Fibroblast of pulmonary artery (primary cell): ENCODE measurements at regions not wholly inside any gene's neighbourhood (a gene's known extent, or its start where the extent isn't known, plus 50 kb on each side); places are given as distances from the start of the nearest gene placed in this dataset.

Experiments
- DNase-seq: peaks from one replicate; pipeline ENCODE4 v3.0.0-alpha.2; 2010; ENCODE audit warnings: low read depth
- H3K4me3 ChIP-seq: replicated peaks from 2 replicates; pipeline ENCODE4 v1.5.1; 2011; ENCODE audit warnings: low read depth, mild to moderate bottlenecking, control low read depth, low read length, moderate library complexity
- TF ChIP-seq, protein P1 (sequence below): IDR thresholded peaks from 2 replicates; pipeline ENCODE4 v1.5.1; 2011; ENCODE audit warnings: mild to moderate bottlenecking, control low read depth, low read length, inconsistent platforms; ENCODE audit errors: missing control alignments

DNA sequence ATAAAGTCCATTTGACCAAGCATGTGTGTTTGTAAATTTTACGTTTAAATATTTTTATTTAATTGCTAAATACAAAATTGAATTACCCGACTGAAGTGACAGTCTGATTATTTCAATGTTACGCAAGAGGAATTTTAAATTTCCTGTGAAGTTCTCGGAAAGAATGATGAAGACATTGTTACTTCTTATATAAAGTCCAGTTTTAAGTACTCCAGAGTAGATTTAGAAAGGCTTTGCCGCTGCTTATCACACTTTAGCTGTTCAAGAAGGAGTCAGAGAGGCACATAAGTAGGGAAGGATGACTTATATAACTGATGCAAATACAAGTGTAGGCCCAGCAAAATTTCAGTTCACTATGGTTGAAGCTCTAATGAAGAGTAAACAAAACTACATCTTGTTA lies 265.1 kb upstream of the CITED2 start:
- no peak for DNase-seq
- TF ChIP-seq, protein P1, sequence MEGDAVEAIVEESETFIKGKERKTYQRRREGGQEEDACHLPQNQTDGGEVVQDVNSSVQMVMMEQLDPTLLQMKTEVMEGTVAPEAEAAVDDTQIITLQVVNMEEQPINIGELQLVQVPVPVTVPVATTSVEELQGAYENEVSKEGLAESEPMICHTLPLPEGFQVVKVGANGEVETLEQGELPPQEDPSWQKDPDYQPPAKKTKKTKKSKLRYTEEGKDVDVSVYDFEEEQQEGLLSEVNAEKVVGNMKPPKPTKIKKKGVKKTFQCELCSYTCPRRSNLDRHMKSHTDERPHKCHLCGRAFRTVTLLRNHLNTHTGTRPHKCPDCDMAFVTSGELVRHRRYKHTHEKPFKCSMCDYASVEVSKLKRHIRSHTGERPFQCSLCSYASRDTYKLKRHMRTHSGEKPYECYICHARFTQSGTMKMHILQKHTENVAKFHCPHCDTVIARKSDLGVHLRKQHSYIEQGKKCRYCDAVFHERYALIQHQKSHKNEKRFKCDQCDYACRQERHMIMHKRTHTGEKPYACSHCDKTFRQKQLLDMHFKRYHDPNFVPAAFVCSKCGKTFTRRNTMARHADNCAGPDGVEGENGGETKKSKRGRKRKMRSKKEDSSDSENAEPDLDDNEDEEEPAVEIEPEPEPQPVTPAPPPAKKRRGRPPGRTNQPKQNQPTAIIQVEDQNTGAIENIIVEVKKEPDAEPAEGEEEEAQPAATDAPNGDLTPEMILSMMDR = no peak

DNA sequence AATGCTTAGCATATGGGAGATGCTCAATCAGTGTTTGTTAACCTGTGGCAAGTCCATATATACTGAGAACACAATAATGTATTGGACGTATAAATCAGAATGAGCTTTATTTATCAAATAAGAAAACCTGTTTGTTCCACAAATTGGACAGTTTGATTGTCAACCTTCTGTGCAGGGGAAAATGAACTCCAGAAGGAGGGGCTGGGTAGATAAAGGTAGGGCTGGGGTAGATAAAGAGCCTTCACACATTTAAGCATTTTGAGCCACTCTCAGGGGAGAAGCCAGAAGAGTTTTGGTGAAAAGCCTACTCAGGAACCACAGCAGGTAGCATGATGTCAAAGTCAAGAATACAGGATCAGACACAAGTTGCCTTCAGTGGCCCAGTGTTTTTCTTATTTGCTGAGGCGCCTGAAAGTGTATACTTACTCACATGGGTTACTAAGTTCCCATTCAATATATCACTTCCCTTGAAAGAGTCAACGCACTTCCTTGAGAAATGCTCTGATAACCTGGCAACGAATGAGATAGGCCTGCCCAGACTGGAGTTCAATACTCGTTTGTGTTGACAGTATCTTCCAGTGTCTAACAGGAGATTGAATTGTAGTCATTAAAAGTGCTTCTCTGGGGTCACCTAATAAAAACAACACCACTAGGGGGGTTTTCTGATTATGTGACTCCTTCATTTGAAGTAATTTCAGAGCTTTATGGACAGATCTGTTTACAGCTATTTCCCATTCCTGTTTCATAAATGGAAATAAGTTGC lies 263.9 kb upstream of the CITED2 start:
- DNase-seq = no peak
- TF ChIP-seq, protein P1 = no peak
- no peak overlapping the region for H3K4me3 ChIP-seq

More for the DNA sequence above, 265.1 kb upstream of the CITED2 start:
- H3K4me3 ChIP-seq = no peak overlapping the region

DNA sequence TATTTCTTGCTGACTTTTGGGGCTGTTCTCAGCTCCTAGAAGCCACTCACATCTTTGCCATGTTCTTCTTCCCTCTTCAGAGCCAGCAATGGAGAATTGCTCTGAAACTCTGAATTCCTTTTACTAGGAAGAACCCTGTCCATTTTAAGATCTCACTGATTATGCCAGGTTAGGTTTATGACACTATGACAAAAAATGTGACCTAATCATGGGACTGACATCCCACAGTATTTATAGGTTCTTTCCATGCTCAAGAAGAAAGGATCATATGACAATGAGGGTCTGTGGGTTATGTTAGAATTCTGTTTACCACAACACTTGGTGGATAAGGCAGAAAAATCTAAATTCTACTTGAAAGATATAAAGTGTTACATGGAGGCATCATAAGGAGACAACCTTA lies 263.3 kb upstream of the CITED2 start:
- H3K4me3 ChIP-seq = no peak overlapping the region
- TF ChIP-seq, protein P1 = no peak
- DNase-seq = no peak

DNA sequence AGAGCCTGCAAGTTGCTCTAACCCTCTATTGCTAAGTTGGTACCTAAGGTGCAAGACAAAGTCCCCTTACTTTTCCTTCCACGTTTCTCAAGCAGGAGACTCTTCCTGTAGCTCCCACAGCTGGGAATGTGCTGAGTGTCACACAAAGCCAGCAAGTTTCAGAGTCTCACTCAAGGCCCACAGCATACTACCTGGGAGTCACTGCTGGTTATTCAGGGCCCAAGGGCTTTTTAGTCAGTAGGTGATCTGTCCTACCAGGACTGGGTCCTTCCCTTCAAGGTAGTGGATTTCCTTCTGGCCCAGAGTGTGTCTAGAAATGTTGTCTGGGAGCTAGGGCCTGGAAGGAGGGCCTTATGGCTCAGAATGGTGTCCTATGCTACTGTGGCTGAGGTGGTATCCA lies 261.9 kb upstream of the CITED2 start:
- TF ChIP-seq, protein P1 = no peak
- DNase-seq = no peak
- H3K4me3 ChIP-seq = no peak overlapping the region

DNA sequence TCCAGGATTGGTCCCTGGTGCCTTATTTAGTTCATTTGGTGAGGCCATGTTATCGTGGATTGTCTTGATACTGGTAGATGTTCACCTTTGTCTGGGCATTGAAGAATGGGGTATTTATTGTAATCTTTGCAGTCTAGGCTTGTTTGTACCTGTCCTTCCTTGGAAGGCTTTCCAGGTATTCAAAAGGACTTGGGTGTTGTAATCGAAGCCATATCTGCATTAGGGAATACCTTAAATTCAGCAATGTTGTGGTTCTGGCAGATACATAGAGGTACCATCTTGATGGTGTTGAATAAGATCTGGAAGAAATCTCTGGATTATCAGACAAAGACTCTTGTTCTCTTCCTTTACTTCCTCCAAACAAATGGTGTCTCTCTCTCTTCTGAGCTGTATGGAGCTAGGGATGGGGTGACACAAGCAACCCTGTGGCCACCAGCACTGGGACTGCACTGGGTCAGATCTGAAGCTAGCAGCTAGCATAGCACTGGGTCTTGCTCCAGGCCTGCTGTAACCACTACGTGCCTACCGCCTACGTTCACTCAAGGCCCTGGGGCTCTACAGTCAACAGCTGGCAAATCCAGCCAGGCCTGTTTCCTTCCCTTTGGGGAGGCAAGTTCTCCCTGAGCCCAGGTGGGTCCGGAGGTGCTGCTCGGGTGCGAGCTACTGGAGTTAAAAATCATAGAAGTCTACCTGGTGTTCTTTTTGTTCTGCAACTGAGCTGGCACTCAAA lies 261.1 kb upstream of the CITED2 start:
- H3K4me3 ChIP-seq = no peak overlapping the region
- TF ChIP-seq, protein P1 = no peak
- DNase-seq = no peak

DNA sequence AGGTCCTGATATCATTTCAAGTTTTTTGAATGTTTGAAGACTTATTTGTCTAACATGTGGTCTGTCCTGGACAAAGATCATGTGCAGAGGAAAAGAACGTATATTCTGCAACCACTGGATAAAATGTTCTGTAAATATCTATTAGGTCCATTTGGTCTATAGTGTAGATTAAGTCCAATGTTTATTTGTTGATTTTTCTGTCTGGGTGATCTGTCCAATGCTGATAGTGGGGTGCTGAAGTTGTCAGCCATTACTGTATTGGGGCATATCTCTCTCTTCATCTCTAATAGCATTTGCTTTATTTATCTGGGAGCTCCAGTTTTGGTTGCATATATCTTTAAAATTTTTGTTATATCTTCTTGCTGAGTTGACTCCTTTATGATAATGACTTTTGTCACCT lies 258.4 kb upstream of the CITED2 start:
- TF ChIP-seq, protein P1 = no peak
- DNase-seq = no peak
- no peak overlapping the region for H3K4me3 ChIP-seq
